GM19240 (cell line): ENCODE measurements at regions not wholly inside any gene's neighbourhood (a gene's known extent, or its start where the extent isn't known, plus 50 kb on each side); places are given as distances from the start of the nearest gene placed in this dataset.

ENCODE experiments used
- DNase-seq: peaks from one replicate; pipeline ENCODE4 v3.0.0; 2011; ENCODE audit warnings: low spot score; ENCODE audit not compliant: insufficient read length

DNA sequence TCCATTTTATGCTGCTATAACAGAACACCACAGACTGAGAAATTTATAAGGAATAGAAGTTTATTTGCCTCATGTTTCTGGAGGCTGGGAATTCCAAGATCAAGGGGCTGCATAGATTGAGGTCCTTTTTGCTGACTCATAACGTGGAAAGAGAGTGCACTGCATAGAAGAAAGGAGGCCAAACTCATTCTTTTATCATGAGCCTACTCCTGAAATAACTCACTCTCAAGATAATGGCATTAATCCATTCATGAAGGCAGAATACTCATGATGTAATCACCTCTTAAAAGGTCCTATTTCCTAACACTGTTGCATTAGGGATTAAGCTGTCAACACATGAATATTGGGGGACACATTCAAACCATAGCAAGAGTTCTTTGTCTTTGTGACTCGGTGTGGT is 60.0 kb upstream of the FBXO33 start:
- DNase-seq: no peak

DNA sequence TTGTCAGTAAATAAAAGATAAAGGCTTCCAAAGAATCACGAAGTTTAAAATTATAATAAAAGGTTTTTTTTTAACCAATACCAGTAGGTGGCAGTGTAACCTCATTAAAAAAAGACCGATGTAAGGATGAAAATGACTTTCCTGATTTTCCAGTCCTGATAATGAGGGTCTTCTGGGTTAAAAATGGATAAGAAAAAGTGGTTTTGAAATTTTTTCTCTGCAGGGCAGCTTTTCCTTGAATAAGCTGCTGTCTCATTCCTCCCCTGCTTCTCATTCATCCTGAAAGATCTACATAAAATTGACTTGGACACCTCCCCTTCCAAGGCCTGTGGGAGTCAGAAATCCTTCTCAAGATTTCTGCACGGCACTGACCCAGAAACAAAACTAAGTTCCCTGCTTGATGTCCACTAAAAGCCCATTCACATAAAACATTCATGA is 58.9 kb upstream of the FBXO33 start:
- no peak for DNase-seq

- no peak for DNase-seq
Observed at GRCh38 chr14:39488600-39488999, 56.4 kb upstream of the FBXO33 start.

DNA sequence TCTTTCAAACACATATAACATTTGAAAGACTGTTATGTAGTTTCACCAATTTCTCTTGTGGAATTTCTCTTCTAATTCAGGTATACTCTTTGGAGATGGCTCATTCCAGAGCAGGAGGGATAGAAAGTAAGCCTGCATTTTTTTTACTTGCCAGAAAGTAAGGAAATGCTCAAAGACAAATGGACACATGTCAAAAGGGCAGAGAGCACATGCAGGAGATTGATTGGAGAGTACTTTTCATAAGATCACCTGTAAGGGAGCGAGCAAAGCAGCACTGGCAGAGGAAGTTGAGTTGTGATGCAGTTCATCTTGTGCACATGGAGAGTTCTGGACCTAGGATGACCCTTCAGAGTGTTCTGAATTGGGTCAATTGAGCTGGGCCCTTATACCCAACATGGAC is 51.4 kb upstream of the FBXO33 start:
- DNase-seq: no peak
